ENCODE measurements at regions not wholly inside any gene's neighbourhood (a gene's known extent, or its start where the extent isn't known, plus 50 kb on each side); places are given as distances from the start of the nearest gene placed in this dataset.

- DNase-seq (ENCODE audit: low read depth) = no peak
Measured at GRCh38 chr2:222797261-222797660, 63.6 kb upstream of the ACSL3 start.

GRCh38 chr2:222797871-222798270 lies 63.0 kb upstream of the ACSL3 start:
- DNase-seq (ENCODE audit: low read depth) = no peak

GRCh38 chr2:222798528-222798927 lies 62.3 kb upstream of the ACSL3 start:
- DNase-seq (ENCODE audit: low read depth) = no peak

GRCh38 chr2:222799262-222799918 lies 61.4 kb upstream of the ACSL3 start:
- no peak for DNase-seq (ENCODE audit: low read depth)

GRCh38 chr2:222802514-222803196 lies 58.2 kb upstream of the ACSL3 start:
- no peak for DNase-seq (ENCODE audit: low read depth)

GRCh38 chr2:222804351-222804750 lies 56.5 kb upstream of the ACSL3 start:
- no peak for DNase-seq (ENCODE audit: low read depth)

GRCh38 chr2:222805591-222806304 lies 55.1 kb upstream of the ACSL3 start:
- DNase-seq (ENCODE audit: low read depth) = no peak

GRCh38 chr2:222806526-222807137 lies 54.2 kb upstream of the ACSL3 start:
- no peak for DNase-seq (ENCODE audit: low read depth)

- no peak for DNase-seq (ENCODE audit: low read depth)
Measured at GRCh38 chr2:222807431-222807830, 53.4 kb upstream of the ACSL3 start.

GRCh38 chr2:222809582-222809981 lies 51.3 kb upstream of the ACSL3 start:
- DNase-seq (ENCODE audit: low read depth) = no peak

GRCh38 chr2:222810044-222810443 lies 50.8 kb upstream of the ACSL3 start:
- no peak for DNase-seq (ENCODE audit: low read depth)
